ENCODE measurements at regions not wholly inside any gene's neighbourhood (a gene's known extent, or its start where the extent isn't known, plus 50 kb on each side); places are given as distances from the start of the nearest gene placed in this dataset.
"Not testable (repeated sequence)": the region's sequence is repeated elsewhere in the genome, so short reads cannot be mapped to it uniquely, and the experiment has no call there.

DNA sequence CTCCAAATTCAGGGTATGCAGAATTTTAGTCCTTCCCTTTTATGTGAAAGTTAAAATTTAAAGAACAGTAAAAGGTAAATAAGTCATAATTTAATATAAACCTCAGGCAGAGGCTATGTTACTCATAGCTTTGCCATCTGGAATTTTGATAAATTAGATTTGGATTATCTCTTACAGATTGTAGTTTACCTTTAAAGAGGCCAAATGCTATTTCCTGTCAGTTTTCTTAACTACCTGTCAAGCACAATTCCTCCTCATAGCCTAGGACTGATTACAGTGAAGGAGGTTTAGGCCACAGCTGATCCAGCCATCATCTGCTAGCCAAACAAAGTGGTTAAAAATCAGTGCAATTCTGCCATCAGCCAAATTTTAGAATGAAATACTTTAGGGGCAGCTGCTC, 128.1 kb downstream of the MFAP3L start:
- Histone ChIP-seq H3K36me3 (no peaks in the 10 kb centered on the region), H3K4me3 (no peak overlapping the region), H3K4me1 (no peaks in the 10 kb centered on the region), H3K27ac (no peak overlapping the region), H3K27me3 (no peaks in the 10 kb centered on the region), H3K9me3 (no peaks in the 10 kb centered on the region)
- TF ChIP-seq POLR2A (IDR thresholded peaks at IDR 0.05) (no peak), CTCF (IDR thresholded peaks at IDR 0.05) (no peak)
- intact Hi-C loops (cut with DNase I; ENCODE audit: low total_unique reads): no loop called here
- DNase-seq: no peak

- H3K4me1 ChIP-seq; DNase-seq; H3K27me3 ChIP-seq; H3K4me3 ChIP-seq; intact Hi-C loops (cut with DNase I; ENCODE audit: low total_unique reads); H3K36me3 ChIP-seq; H3K9me3 ChIP-seq; H3K27ac ChIP-seq: not testable (repeated sequence)
Observed at GRCh38 chr4:169894767-169895166, 131.4 kb downstream of the MFAP3L start.

DNA sequence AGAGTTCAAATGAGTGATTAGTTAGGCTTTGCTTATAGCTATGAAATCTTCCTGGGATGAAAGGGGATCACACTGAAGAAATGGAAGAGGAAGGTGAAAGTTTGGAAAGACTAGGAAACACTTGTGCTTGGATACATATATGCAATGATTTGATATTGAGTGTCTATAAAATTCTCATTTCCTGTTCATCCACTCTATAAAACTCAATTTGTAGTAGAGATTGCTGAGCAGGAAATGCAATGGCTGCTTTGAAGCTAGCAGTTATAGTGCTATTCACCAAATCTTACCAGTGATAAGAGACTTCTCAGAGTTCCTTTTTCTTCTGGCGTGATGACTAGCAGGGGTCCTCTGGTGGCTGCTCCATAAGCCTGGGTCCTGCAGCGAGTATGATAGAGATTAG, 128.1 kb upstream of the HPF1 start:
- TF ChIP-seq CTCF (IDR thresholded peaks at IDR 0.05) (no peak), POLR2A (IDR thresholded peaks at IDR 0.05) (no peak)
- no peak overlapping the region for H3K4me3 ChIP-seq
- H3K4me1 ChIP-seq: no peaks in the 10 kb centered on the region
- intact Hi-C loops (cut with DNase I; ENCODE audit: low total_unique reads): no loop called here
- H3K27ac ChIP-seq: no peak overlapping the region
- no peak for DNase-seq
- no peaks in the 10 kb centered on the region for H3K27me3 ChIP-seq
- no peaks in the 10 kb centered on the region for H3K9me3 ChIP-seq
- no peaks in the 10 kb centered on the region for H3K36me3 ChIP-seq

- DNase-seq: no peak
- TF ChIP-seq CTCF (IDR thresholded peaks at IDR 0.05) (no peak), POLR2A (IDR thresholded peaks at IDR 0.05) (no peak)
- H3K27ac ChIP-seq: no peak overlapping the region
- H3K36me3 ChIP-seq: no peaks in the 10 kb centered on the region
- H3K4me1 ChIP-seq: no peaks in the 10 kb centered on the region
- no peaks in the 10 kb centered on the region for H3K27me3 ChIP-seq
- no peak overlapping the region for H3K4me3 ChIP-seq
- no peaks in the 10 kb centered on the region for H3K9me3 ChIP-seq
- intact Hi-C loops (cut with DNase I; ENCODE audit: low total_unique reads): no loop called here
Observed at GRCh38 chr4:169881769-169882168, 124.0 kb upstream of the HPF1 start.

GRCh38 chr4:169870507-169870906, 112.8 kb upstream of the HPF1 start:
- intact Hi-C loops (cut with DNase I; ENCODE audit: low total_unique reads): no loop called here
- H3K36me3 ChIP-seq: no peaks in the 10 kb centered on the region
- DNase-seq: no peak
- TF ChIP-seq CTCF (IDR thresholded peaks at IDR 0.05) (no peak), POLR2A (IDR thresholded peaks at IDR 0.05) (no peak)
- no peak overlapping the region for H3K27ac ChIP-seq
- no peak overlapping the region for H3K4me3 ChIP-seq
- H3K4me1 ChIP-seq: no peaks in the 10 kb centered on the region
- H3K9me3 ChIP-seq: no peaks in the 10 kb centered on the region
- no peaks in the 10 kb centered on the region for H3K27me3 ChIP-seq

DNA sequence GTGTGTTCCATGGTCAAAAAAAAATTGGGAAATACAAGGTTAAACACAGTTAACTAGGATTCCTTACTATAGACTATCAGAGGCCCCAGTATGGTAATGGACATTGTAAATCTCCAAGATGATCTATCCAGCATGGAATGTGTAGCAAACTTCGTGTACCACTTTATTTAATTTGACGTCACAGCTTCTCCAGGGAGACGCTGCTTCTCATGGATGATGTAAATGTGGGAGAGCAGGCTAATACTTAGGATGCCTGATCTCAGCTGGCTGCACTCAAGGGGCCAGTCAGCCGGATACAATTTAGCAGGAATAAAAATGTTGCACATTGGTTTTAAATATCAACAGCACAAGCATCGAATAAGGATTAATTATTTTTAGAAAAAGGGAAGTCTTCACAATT, 111.7 kb upstream of the HPF1 start:
- no peaks in the 10 kb centered on the region for H3K36me3 ChIP-seq
- no peaks in the 10 kb centered on the region for H3K4me1 ChIP-seq
- H3K9me3 ChIP-seq: no peaks in the 10 kb centered on the region
- H3K27me3 ChIP-seq: no peaks in the 10 kb centered on the region
- DNase-seq: no peak
- intact Hi-C loops (cut with DNase I; ENCODE audit: low total_unique reads): no loop called here
- no peak for TF ChIP-seq POLR2A (IDR thresholded peaks at IDR 0.05)
- TF ChIP-seq CTCF (IDR thresholded peaks at IDR 0.05): no peak
- no peak overlapping the region for H3K4me3 ChIP-seq
- H3K27ac ChIP-seq: no peak overlapping the region
